Parathyroid adenoma (tissue), 2 donors: ENCODE measurements at regions not wholly inside any gene's neighbourhood (a gene's known extent, or its start where the extent isn't known, plus 50 kb on each side); places are given as distances from the start of the nearest gene placed in this dataset.

Experiments used
- H2AFZ ChIP-seq: fragments of 300-600 bp; sonication (generic); one replicate; pipeline ENCODE4 v1.7.0; 2017; ENCODE audit warnings: antibody characterized with exemption, mild to moderate bottlenecking
- H3K27ac ChIP-seq: fragments of 300-600 bp; sonication (generic); one replicate; pipeline ENCODE4 v1.7.0; 2017
- H3K27me3 ChIP-seq: fragments of 300-600 bp; sonication (generic); one replicate; pipeline ENCODE4 v1.7.0; 2017; ENCODE audit warnings: low read length; ENCODE audit not compliant: control insufficient read depth, insufficient read depth
- H3K36me3 ChIP-seq: fragments of 300-600 bp; sonication (generic); one replicate; pipeline ENCODE4 v1.7.0; 2017; ENCODE audit warnings: low read length; ENCODE audit not compliant: control insufficient read depth, insufficient read depth
- H3K4me1 ChIP-seq: fragments of 300-600 bp; sonication (generic); one replicate; pipeline ENCODE4 v1.7.0; 2017; ENCODE audit warnings: control low read depth
- H3K4me2 ChIP-seq: fragments of 300-600 bp; sonication (generic); one replicate; pipeline ENCODE4 v1.7.0; 2017; ENCODE audit warnings: low read length
- H3K4me3 ChIP-seq: fragments of 300-600 bp; sonication (generic); one replicate; pipeline ENCODE4 v1.7.0; 2017; ENCODE audit warnings: low read depth, low read length
- H3K79me2 ChIP-seq: fragments of 300-600 bp; sonication (generic); one replicate; pipeline ENCODE4 v1.7.0; 2017; ENCODE audit warnings: control low read depth
- H3K9ac ChIP-seq: fragments of 300-600 bp; sonication (generic); one replicate; pipeline ENCODE4 v1.7.0; 2017; ENCODE audit warnings: mild to moderate bottlenecking
- H3K9me3 ChIP-seq: fragments of 300-600 bp; sonication (generic); one replicate; pipeline ENCODE4 v1.7.0; 2017; ENCODE audit warnings: low read length; ENCODE audit not compliant: control insufficient read depth
- CTCF ChIP-seq: fragments of 300-600 bp; sonication (generic); IDR thresholded peaks from one replicate; pipeline ENCODE4 v1.7.0; 2017; ENCODE audit warnings: antibody characterized with exemption, mild to moderate bottlenecking
- donor health status: primary hyperparathyroidism.

DNA sequence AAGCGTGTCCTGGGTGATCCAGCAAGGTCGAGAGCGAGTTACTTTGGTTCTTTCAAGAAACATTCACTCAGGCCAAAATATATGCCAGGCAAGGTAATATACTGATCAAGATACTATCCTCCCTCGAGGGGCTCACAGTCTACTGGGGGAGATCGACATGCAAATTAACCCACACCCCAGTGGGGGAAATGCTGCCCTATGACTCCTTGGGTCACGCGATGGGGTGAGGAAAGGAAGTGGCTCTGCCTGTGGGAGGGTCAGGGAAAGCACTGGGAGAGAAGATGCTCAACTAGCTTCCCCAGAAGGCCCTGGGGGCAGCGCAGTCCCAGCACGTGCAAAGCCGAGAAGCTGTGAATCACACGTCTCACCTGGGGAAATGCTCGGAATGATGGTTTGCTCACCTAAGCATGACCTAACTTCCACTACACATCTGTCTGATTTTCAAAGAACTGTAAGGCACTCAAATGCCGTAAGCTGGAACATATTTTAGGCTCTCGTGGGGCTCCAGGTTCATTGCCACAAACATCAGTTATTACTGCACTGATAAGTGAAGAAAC is 130.7 kb downstream of the RCN1 start:
- Histone ChIP-seq H3K27ac (no peak overlapping the region), H3K79me2 (no peaks in the 10 kb centered on the region), H3K9ac (no peak overlapping the region), H3K9me3 (no peaks in the 10 kb centered on the region), H3K4me1 (no peaks in the 10 kb centered on the region), H3K4me3 (no peak overlapping the region), H2AFZ (no peak overlapping the region), H3K4me2 (no peak overlapping the region), H3K36me3 (no peaks in the 10 kb centered on the region), H3K27me3 (no peaks in the 10 kb centered on the region)
- TF ChIP-seq CTCF: no peak

DNA sequence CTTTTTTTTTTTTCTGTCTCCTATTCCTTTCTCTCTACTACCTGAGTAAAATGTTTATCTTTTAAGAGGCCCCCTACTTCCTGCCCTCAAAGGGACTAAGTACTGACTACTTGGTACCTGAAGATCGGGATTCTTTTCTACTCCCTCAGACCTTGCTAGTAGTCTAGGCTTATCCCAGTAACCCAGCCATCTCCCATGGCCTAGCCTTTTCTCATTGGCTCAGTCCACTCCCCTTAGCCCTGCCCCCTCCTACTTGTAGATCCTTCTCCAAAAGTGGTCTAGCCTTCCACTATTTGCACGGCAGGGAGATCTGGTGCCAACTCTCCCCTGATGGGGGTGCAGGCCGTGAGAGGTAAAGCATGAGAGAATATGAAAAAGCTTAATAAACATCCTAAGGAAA is 133.7 kb downstream of the RCN1 start:
- Histone ChIP-seq H3K4me3 (no peak overlapping the region), H3K27me3 (no peaks in the 10 kb centered on the region), H3K9me3 (no peaks in the 10 kb centered on the region), H2AFZ (no peak overlapping the region), H3K27ac (no peak overlapping the region), H3K79me2 (no peaks in the 10 kb centered on the region), H3K4me1 (no peaks in the 10 kb centered on the region), H3K36me3 (no peaks in the 10 kb centered on the region), H3K9ac (no peak overlapping the region), H3K4me2 (no peak overlapping the region)
- no peak for TF ChIP-seq CTCF

GRCh38 chr11:32225571-32226285 is 134.9 kb downstream of the RCN1 start:
- Histone ChIP-seq H3K4me1 (no peaks in the 10 kb centered on the region), H3K9me3 (no peaks in the 10 kb centered on the region), H3K27me3 (no peaks in the 10 kb centered on the region), H3K27ac (no peak overlapping the region), H2AFZ (no peak overlapping the region), H3K36me3 (no peaks in the 10 kb centered on the region), H3K79me2 (no peaks in the 10 kb centered on the region), H3K4me2 (no peak overlapping the region), H3K9ac (no peak overlapping the region), H3K4me3 (no peak overlapping the region)
- TF ChIP-seq CTCF: no peak

DNA sequence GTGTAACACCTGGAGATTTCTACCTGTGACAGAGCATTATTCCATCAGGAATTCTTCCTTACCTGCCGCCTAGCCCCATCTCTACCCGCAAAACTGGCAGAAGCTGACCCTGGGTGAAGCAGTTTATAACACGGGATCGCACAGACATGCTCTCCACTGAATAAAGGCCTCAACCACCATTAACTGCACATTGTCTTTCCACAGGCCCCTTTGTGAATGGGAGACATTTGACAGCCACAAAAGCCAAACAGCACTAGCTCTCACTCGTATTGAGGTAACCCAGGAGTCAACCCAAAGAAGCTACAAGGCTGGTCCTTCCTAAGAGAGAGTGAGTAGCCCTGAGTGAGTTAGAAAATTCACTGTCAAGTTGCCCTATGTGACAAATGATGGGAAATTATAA is 135.6 kb downstream of the RCN1 start:
- H3K36me3 ChIP-seq: no peaks in the 10 kb centered on the region
- H3K27me3 ChIP-seq: no peaks in the 10 kb centered on the region
- H3K4me3 ChIP-seq: no peak overlapping the region
- no peaks in the 10 kb centered on the region for H3K4me1 ChIP-seq
- no peak for TF ChIP-seq CTCF
- H2AFZ ChIP-seq: no peak overlapping the region
- H3K9me3 ChIP-seq: no peaks in the 10 kb centered on the region
- H3K4me2 ChIP-seq: no peak overlapping the region
- H3K79me2 ChIP-seq: no peaks in the 10 kb centered on the region
- H3K9ac ChIP-seq: no peak overlapping the region
- H3K27ac ChIP-seq: no peak overlapping the region
